MM.1S (cell line): ENCODE measurements at regions not wholly inside any gene's neighbourhood (a gene's known extent, or its start where the extent isn't known, plus 50 kb on each side); places are given as distances from the start of the nearest gene placed in this dataset.

Experiments used
- EZH2 ChIP-seq: fragments of 300-600 bp; sonication (generic); optimal IDR thresholded peaks from 2 replicates; pipeline ENCODE3; 2017; ENCODE audit warnings: low read depth, mild to moderate bottlenecking, antibody characterized with exemption, low read length, mixed read lengths
- TF ChIP-seq, protein P1 (sequence below): fragments of 300-600 bp; sonication (generic); IDR thresholded peaks from 2 replicates; pipeline ENCODE4 v1.5.1; 2016; ENCODE audit warnings: antibody characterized with exemption, low read length, mixed read lengths

GRCh38 chr17:77090476-77090875 lies 50.3 kb upstream of the SEC14L1 start:
- TF ChIP-seq, protein P1, sequence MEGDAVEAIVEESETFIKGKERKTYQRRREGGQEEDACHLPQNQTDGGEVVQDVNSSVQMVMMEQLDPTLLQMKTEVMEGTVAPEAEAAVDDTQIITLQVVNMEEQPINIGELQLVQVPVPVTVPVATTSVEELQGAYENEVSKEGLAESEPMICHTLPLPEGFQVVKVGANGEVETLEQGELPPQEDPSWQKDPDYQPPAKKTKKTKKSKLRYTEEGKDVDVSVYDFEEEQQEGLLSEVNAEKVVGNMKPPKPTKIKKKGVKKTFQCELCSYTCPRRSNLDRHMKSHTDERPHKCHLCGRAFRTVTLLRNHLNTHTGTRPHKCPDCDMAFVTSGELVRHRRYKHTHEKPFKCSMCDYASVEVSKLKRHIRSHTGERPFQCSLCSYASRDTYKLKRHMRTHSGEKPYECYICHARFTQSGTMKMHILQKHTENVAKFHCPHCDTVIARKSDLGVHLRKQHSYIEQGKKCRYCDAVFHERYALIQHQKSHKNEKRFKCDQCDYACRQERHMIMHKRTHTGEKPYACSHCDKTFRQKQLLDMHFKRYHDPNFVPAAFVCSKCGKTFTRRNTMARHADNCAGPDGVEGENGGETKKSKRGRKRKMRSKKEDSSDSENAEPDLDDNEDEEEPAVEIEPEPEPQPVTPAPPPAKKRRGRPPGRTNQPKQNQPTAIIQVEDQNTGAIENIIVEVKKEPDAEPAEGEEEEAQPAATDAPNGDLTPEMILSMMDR, result no peak
- TF ChIP-seq EZH2, result no peak
